Fibroblast of the aortic adventitia (primary cell): ENCODE measurements at regions not wholly inside any gene's neighbourhood (a gene's known extent, or its start where the extent isn't known, plus 50 kb on each side); places are given as distances from the start of the nearest gene placed in this dataset.

Experiments
- DNase-seq: peaks from one replicate; pipeline ENCODE4 v3.0.0-alpha.2; 2010; ENCODE audit warnings: low read depth
- H3K4me3 ChIP-seq: 2 replicates; pipeline ENCODE4 v1.5.1; 2011; ENCODE audit warnings: low read depth, mild to moderate bottlenecking, control low read depth, low read length, moderate library complexity
- TF ChIP-seq, protein P1 (sequence below): IDR thresholded peaks from 2 replicates; pipeline ENCODE4 v1.5.1; 2011; ENCODE audit warnings: mild to moderate bottlenecking, low read length, control low read depth, inconsistent platforms; ENCODE audit not compliant: insufficient read depth

DNA sequence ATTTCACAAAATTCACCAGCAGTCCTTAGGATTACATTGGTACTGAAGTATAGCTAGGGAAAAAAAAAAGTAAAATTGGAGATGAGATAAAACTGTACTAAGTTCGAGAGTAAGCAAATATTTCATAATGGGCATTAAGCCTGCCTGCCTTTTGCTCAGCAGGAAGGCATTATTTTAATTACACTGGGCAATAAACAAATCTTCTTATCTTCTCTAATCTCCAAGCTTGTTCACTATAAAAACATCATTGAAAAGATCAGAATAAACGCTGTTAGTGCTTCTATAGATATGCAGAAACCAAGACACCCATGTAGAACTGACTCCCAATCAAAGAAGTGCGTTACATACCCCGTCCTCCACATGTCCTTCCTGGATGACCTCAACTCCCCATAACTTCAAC is 174.2 kb upstream of the CHODL start:
- H3K4me3 ChIP-seq: no peak overlapping the region
- TF ChIP-seq, protein P1, sequence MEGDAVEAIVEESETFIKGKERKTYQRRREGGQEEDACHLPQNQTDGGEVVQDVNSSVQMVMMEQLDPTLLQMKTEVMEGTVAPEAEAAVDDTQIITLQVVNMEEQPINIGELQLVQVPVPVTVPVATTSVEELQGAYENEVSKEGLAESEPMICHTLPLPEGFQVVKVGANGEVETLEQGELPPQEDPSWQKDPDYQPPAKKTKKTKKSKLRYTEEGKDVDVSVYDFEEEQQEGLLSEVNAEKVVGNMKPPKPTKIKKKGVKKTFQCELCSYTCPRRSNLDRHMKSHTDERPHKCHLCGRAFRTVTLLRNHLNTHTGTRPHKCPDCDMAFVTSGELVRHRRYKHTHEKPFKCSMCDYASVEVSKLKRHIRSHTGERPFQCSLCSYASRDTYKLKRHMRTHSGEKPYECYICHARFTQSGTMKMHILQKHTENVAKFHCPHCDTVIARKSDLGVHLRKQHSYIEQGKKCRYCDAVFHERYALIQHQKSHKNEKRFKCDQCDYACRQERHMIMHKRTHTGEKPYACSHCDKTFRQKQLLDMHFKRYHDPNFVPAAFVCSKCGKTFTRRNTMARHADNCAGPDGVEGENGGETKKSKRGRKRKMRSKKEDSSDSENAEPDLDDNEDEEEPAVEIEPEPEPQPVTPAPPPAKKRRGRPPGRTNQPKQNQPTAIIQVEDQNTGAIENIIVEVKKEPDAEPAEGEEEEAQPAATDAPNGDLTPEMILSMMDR: no peak
- DNase-seq: no peak

DNA sequence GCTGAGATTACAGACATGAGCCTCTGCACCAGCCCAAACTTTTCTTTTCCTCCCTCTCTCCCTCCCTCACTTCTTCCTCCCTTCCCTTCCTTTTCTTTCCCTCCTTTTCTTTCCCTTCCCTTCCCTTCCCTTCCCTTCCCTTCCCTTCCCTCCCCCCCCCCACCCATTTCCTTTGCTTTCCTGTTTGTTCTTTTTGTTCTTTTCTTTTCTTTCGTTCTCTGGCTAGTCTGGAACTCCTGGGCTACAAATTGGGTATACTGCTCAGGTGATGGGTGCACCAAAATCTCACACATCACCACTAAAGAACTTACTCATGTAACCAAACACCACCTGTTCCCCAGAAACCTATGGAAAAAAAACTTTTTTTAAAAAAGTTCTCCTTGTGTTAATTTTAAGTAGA is 174.8 kb upstream of the CHODL start:
- TF ChIP-seq, protein P1: no peak
- H3K4me3 ChIP-seq: no peak overlapping the region
- DNase-seq: no peak

DNA sequence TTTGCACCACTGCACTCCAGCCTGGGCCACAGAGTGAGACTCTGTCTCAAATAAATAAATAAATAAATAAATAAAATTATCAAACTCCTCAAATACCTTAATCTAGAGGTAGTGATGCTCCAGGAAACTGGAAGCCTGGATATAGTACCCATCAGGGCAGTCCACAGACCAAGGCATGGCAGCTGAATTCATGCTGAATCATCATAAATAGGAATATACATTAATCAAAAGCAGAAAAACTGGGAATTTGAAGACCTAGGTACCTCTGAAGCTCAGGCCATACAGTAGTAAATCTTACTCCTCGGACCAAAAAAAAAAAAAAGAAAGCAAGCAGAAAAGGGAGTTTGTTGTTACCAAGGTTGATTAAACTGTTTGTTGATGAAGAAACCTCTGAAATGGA is 184.2 kb upstream of the CHODL start:
- TF ChIP-seq, protein P1: no peak
- DNase-seq: no peak

DNA sequence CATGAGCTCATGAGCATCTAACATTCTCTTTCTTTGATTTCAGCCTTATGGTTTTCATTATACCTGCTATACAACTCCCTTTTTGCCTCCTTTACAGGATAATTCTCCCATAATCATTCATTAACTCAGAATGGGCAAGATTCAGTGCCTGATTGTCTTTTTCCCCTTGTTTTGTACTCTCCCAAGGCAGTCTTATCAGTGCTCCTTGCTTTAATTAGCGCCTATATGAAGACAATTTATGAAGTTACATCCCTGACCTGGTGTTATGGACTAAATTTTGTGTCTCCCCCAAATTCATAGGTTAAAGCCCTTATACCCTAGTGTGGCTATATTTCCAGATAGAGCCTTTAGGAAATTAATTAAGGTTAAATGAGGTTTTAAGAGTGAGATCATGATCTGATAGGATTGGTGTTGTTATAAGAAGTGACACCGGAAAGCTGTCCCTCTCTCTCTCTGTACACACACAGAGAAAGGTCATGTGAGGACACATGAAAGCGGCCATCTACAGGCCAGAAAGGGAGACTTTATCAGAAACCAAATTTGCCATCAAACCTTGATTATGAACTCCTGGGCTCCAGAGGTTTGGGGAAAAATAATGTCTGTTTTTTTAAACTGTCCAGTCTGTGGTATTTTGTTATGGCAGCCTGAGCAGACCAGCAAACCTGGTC is 185.8 kb upstream of the CHODL start:
- H3K4me3 ChIP-seq: no peak overlapping the region
- TF ChIP-seq, protein P1: no peak
- DNase-seq: no peak

More for the DNA sequence above, 184.2 kb upstream of the CHODL start:
- no peak overlapping the region for H3K4me3 ChIP-seq

DNA sequence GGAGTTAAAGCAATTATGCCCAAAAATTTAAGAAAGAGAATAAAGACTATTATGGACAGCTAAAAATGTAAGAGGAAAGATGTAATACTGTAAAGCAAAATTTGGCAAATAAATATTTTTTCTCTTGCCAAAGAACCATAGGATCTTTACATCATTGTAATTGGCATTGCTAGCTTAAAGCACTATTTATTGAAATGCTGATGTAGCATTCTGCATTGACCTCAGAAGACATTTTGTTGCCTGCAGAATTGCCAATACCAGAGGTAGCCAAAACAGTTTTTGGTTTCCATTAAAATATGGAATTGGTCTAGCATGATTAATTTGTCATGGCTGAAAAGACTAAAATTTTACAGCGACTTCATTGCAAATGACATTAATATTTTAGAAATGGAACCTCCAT is 191.5 kb upstream of the CHODL start:
- TF ChIP-seq, protein P1: no peak
- no peak for DNase-seq
- no peak overlapping the region for H3K4me3 ChIP-seq

DNA sequence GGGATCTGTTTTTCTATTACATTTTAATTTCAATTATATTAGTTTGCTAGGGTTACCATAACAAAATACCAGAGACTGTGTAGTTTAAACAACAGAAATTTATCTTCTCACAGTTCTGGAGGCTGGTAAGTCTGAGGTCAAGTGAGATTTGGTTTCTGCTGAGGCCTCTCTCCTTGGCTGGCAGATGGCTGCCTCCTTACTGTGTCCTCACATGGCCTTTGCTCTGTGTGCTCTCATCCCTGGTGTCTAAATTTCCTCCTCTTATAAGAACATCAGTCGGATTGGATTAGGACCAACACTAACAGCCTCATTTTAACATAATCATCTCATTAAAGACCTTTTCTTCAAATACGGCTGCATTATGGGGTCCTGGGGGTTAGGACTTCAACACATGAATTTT is 195.2 kb upstream of the CHODL start:
- no peak for DNase-seq
- TF ChIP-seq, protein P1: no peak
- no peak overlapping the region for H3K4me3 ChIP-seq

DNA sequence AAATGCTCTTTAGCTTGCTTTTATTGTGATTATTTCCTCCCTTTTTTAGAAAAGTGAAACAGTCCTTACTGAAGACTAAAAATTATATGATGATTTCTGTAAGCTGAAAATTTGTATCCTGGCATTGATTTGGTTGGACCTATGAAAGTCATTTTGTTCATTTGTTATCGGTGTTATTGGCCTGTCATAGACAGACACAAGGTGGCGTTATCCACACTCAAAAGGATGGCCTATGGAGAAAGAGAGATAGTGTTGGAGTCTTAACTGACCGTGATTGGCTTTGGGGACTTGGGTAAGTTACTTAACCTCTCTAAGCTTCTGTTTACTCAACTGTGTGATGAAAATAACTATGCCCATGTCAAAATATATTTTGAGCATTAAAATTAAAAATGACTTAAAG is 203.6 kb upstream of the CHODL start:
- no peak for DNase-seq
- TF ChIP-seq, protein P1: no peak
- H3K4me3 ChIP-seq: no peak overlapping the region
